OCI-LY1 (cell line): ENCODE measurements at regions not wholly inside any gene's neighbourhood (a gene's known extent, or its start where the extent isn't known, plus 50 kb on each side); places are given as distances from the start of the nearest gene placed in this dataset.

Experiments used
- H2AFZ ChIP-seq: fragments of 200-600 bp; sonication (generic), shearing (Covaris generic); 2 replicates; pipeline ENCODE4 v1.6.0; 2014; ENCODE audit warnings: antibody characterized with exemption, mild to moderate bottlenecking, low read length
- H3F3A ChIP-seq: fragments of 200-600 bp; sonication (generic), shearing (Covaris generic); 2 replicates; pipeline ENCODE4 v1.6.0; 2014; ENCODE audit warnings: mild to moderate bottlenecking, antibody characterized with exemption, low read length, moderate library complexity; ENCODE audit not compliant: insufficient read depth
- H3K27ac ChIP-seq: fragments of 200-600 bp; sonication (generic); 2 replicates; pipeline ENCODE4 v1.5.1; 2014; ENCODE audit warnings: low read length, mixed run types, mild to moderate bottlenecking, low read depth; ENCODE audit not compliant: poor library complexity, severe bottlenecking
- H3K27me3 ChIP-seq: fragments of 200-600 bp; sonication (generic); 2 replicates; pipeline ENCODE4 v1.6.0; 2014; ENCODE audit warnings: antibody characterized with exemption, mild to moderate bottlenecking, low read length, moderate library complexity; ENCODE audit not compliant: insufficient read depth
- H3K36me3 ChIP-seq: fragments of 200-600 bp; sonication (generic); 2 replicates; pipeline ENCODE4 v1.6.1; 2014; ENCODE audit warnings: mild to moderate bottlenecking, antibody characterized with exemption, low read length, moderate library complexity, mixed read lengths; ENCODE audit not compliant: insufficient read depth
- H3K4me1 ChIP-seq: fragments of 200-600 bp; sonication (generic); 2 replicates; pipeline ENCODE4 v1.5.1; 2014; ENCODE audit warnings: mild to moderate bottlenecking, low read length, moderate library complexity; ENCODE audit not compliant: insufficient read depth, severe bottlenecking
- H3K4me2 ChIP-seq: fragments of 200-600 bp; sonication (generic), shearing (Covaris generic); 2 replicates; pipeline ENCODE4 v1.6.1; 2014; ENCODE audit warnings: low read length
- H3K4me3 ChIP-seq: fragments of 200-600 bp; sonication (generic); 2 replicates; pipeline ENCODE4 v1.5.1; 2014; ENCODE audit warnings: low read length, low read depth, mild to moderate bottlenecking, mixed read lengths; ENCODE audit not compliant: poor library complexity, severe bottlenecking
- H3K79me2 ChIP-seq: fragments of 200-600 bp; shearing (Covaris generic); 2 replicates; pipeline ENCODE4 v1.6.1; 2016; ENCODE audit warnings: mixed run types, low read length, mixed read lengths; ENCODE audit not compliant: insufficient read depth
- H3K9ac ChIP-seq: fragments of 200-600 bp; sonication (generic), shearing (Covaris generic); 2 replicates; pipeline ENCODE4 v1.6.1; 2014; ENCODE audit warnings: mild to moderate bottlenecking, low read length, mixed read lengths
- H3K9me2 ChIP-seq: fragments of 200-600 bp; sonication (generic), shearing (Covaris generic); 2 replicates; pipeline ENCODE4 v1.6.1; 2014; ENCODE audit warnings: low read depth, mild to moderate bottlenecking, low read length, mixed read lengths
- H3K9me3 ChIP-seq: fragments of 200-600 bp; shearing (Covaris generic); 2 replicates; pipeline ENCODE4 v1.6.1; 2014; ENCODE audit warnings: low read length, mixed read lengths
- H4K20me1 ChIP-seq: fragments of 200-600 bp; sonication (generic), shearing (Covaris generic); 2 replicates; pipeline ENCODE4 v1.6.0; 2016; ENCODE audit warnings: mild to moderate bottlenecking, low read length; ENCODE audit not compliant: insufficient read depth
- EZH2 ChIP-seq: fragments of 200-600 bp; sonication (generic), shearing (Covaris generic); IDR thresholded peaks from 2 replicates; pipeline ENCODE4 v1.8.0; 2017; ENCODE audit warnings: borderline replicate concordance, mixed run types, mild to moderate bottlenecking, antibody characterized with exemption, low read length, moderate library complexity, mixed read lengths
- TF ChIP-seq, protein P1 (sequence below): fragments of 200-600 bp; sonication (generic), shearing (Covaris generic); IDR thresholded peaks from 2 replicates; pipeline ENCODE4 v1.5.1; 2017; ENCODE audit warnings: mild to moderate bottlenecking, antibody characterized with exemption, low read length, moderate library complexity, mixed read lengths

DNA sequence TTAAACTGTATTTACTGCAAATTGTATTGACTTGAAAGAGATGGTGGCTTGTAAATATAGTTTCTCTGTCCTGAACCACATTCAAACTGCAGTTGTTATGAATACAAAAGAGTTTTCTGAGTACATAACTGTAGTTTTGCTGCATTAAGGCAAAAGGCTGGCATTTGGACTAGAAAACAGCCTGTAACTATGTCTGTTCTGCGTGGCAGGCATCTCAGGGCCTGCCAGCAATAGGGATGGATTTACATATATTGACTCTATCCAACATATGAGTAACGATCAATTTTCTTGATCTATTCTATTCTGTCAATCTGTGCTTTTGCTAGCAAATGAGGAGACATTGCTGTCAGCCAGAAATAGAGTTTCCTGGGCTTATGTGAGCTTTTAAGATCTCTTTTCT, 174.6 kb downstream of the TMEM26 start:
- Histone ChIP-seq H3K9me3 (no peaks in the 10 kb centered on the region), H3K4me1 (no peaks in the 10 kb centered on the region), H3K4me2 (no peak overlapping the region), H3F3A (no peaks in the 10 kb centered on the region), H2AFZ (no peak overlapping the region), H3K79me2 (no peaks in the 10 kb centered on the region), H3K9ac (no peak overlapping the region), H3K9me2 (no peaks in the 10 kb centered on the region), H3K36me3 (no peaks in the 10 kb centered on the region), H3K27me3 (no peaks in the 10 kb centered on the region), H3K4me3 (no peak overlapping the region), H4K20me1 (no peaks in the 10 kb centered on the region), H3K27ac (no peak overlapping the region)
- no peak for TF ChIP-seq EZH2
- TF ChIP-seq, protein P1, sequence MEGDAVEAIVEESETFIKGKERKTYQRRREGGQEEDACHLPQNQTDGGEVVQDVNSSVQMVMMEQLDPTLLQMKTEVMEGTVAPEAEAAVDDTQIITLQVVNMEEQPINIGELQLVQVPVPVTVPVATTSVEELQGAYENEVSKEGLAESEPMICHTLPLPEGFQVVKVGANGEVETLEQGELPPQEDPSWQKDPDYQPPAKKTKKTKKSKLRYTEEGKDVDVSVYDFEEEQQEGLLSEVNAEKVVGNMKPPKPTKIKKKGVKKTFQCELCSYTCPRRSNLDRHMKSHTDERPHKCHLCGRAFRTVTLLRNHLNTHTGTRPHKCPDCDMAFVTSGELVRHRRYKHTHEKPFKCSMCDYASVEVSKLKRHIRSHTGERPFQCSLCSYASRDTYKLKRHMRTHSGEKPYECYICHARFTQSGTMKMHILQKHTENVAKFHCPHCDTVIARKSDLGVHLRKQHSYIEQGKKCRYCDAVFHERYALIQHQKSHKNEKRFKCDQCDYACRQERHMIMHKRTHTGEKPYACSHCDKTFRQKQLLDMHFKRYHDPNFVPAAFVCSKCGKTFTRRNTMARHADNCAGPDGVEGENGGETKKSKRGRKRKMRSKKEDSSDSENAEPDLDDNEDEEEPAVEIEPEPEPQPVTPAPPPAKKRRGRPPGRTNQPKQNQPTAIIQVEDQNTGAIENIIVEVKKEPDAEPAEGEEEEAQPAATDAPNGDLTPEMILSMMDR = no peak

GRCh38 chr10:61272781-61273180, 180.4 kb downstream of the TMEM26 start:
- no peaks in the 10 kb centered on the region for H3K79me2 ChIP-seq
- H3K9me2 ChIP-seq = no peaks in the 10 kb centered on the region
- no peaks in the 10 kb centered on the region for H3F3A ChIP-seq
- H3K4me1 ChIP-seq = no peaks in the 10 kb centered on the region
- no peaks in the 10 kb centered on the region for H3K27me3 ChIP-seq
- no peak overlapping the region for H2AFZ ChIP-seq
- H3K4me3 ChIP-seq = no peak overlapping the region
- no peak overlapping the region for H3K4me2 ChIP-seq
- no peaks in the 10 kb centered on the region for H3K9me3 ChIP-seq
- H4K20me1 ChIP-seq = no peaks in the 10 kb centered on the region
- no peak overlapping the region for H3K27ac ChIP-seq
- H3K9ac ChIP-seq = no peak overlapping the region
- no peak for TF ChIP-seq EZH2
- TF ChIP-seq, protein P1 = no peak
- H3K36me3 ChIP-seq = no peaks in the 10 kb centered on the region

GRCh38 chr10:61271127-61271780, 181.9 kb downstream of the TMEM26 start:
- no peak overlapping the region for H3K9ac ChIP-seq
- H4K20me1 ChIP-seq = no peaks in the 10 kb centered on the region
- TF ChIP-seq, protein P1 = no peak
- no peak for TF ChIP-seq EZH2
- H3K79me2 ChIP-seq = no peaks in the 10 kb centered on the region
- H3K4me1 ChIP-seq = no peaks in the 10 kb centered on the region
- no peaks in the 10 kb centered on the region for H3F3A ChIP-seq
- no peak overlapping the region for H2AFZ ChIP-seq
- no peaks in the 10 kb centered on the region for H3K36me3 ChIP-seq
- H3K9me3 ChIP-seq = no peaks in the 10 kb centered on the region
- H3K9me2 ChIP-seq = no peaks in the 10 kb centered on the region
- H3K4me2 ChIP-seq = no peak overlapping the region
- H3K27ac ChIP-seq = no peak overlapping the region
- no peak overlapping the region for H3K4me3 ChIP-seq
- H3K27me3 ChIP-seq = no peaks in the 10 kb centered on the region
